Activated CD8-positive, alpha-beta memory T cell treated with anti-CD3 and anti-CD28 coated beads for 36 hours (primary cell): ENCODE measurements at regions not wholly inside any gene's neighbourhood (a gene's known extent, or its start where the extent isn't known, plus 50 kb on each side); places are given as distances from the start of the nearest gene placed in this dataset.

Experiments
- CTCF ChIA-PET: fragments of 350-600 bp; sonication (Branson Sonifier 250); formaldehyde crosslinking; loops from one replicate; lab custom pipeline; 2021; ENCODE audit warnings: antibody characterized with exemption; lab: Charles Lee
- POLR2A ChIA-PET: fragments of 350-600 bp; sonication (Branson Sonifier 250); formaldehyde crosslinking; loops from one replicate; lab custom pipeline; 2021; ENCODE audit warnings: antibody characterized with exemption; lab: Charles Lee

DNA sequence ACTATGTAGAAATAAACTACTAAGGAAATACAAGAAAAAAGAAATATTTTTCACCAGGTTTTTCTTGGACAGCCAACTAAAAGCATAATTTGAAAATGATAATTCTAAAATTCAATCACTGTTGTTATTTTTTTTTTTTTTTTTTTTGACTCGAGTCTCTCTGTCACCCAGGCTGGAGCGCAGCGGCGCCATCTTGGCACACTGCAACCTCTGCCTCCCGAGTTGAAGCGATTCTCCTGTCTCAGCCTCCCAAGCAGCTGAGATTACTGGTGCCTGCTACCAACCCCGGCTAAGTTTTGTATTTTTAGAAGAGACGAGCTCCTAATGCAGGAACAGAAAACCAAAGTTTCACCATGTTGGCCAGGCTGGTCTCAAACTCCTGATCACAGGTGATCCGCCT, 122.3 kb upstream of the UGT8 start:
- ChIA-PET POLR2A (no interaction called here), CTCF (no interaction called here)

- ChIA-PET POLR2A (no interaction called here), CTCF (no interaction called here)
Observed at GRCh38 chr4:114479595-114479994, 119.0 kb upstream of the UGT8 start.

DNA sequence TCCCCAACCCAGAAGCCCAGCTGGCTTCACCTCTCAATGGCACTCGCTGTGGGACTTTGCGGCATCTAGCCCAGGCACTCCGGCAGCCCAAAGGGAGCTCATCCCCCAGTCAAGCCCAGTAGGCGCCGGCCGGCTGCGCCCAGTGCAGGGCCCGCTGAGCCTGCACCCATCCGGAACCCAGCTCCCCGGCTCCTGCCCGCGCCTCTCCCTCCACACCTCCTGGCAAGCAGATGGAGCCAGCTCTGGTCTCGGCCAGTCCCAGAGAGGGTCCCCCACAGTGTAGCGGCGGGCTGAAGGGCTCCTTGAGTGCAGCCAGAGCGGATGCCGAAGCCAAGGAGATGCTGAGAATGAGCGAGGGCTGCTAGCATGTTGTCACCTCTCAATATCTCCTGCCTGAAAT, 116.8 kb upstream of the UGT8 start:
- CTCF ChIA-PET = no interaction called here
- POLR2A ChIA-PET = no interaction called here

DNA sequence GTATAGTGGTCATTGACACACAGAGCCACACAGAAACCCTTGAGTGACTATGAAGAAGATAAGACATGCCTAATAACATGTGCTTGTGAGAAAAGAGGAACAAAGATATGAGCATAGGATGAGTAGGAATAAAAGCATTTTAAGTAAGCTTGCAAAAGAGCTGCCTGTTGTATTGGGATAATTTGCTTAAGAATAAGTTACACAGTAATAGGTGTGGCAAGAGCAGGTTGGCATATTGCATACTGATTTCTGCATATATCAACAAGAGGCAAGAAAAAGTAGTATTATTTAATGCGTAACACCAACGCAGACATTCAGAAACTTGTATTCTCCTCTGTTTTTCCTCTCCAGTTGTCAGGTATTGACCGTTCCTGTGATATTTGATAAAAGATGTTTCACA, 111.5 kb upstream of the UGT8 start:
- ChIA-PET CTCF (no interaction called here), POLR2A (no interaction called here)

DNA sequence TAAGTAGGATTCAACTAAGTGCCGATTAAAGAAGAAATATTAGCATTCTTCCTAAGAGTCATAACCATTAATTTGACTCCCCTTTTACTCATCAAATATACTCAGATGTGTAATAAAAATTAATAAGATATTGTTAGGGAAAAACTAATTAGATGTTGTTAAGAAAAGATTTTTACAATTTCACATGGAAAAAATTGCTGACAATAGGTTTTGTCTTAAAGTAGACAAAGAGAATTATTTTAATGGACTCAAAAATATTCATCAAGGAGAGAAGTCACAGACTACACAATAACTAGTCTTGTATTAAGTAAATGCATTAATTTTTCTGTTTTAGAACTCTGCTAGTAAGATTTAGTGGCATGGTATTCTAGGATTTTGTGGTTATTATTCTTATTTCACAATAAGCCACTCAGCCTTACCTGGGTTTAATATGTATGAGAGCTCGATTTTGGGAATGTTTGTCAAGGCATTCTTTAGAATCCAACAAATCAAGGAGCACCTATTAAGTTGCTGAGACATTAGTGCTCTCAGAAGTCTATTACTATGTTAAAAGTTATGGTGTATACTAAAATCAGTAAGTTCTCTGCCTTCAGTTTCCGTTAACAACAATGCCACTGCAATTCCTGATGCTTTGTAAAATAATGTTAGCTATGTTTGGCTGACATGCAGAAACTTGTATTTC, 110.2 kb upstream of the UGT8 start:
- POLR2A ChIA-PET = no interaction called here
- CTCF ChIA-PET = no interaction called here

DNA sequence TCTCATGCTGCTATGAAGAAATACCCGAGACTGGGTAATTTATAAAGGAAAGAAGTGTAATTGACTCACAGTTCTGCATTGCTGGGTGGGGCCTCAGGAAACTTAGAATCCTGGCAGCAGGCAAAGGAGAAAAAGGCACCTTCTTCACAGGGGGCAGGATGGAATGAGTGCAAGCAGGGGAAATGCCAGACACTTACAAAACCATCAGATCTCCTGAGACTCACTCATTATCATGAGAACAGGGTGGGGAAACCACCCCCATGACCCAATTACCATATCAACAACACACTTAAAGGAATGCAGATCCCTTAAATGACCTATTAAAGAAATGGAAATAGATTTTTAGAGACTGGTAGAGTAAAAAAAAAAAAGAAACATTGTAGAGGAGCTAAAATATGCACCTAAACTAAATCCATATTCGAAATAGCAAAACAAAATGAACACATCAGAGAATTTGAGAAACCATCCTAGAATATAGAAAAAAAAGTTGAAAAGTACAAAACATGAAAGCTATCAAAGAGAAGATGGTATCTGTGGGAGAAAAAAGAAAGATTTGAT, 104.3 kb upstream of the UGT8 start:
- CTCF ChIA-PET = no interaction called here
- POLR2A ChIA-PET = no interaction called here

GRCh38 chr4:114495471-114495928, 103.1 kb upstream of the UGT8 start:
- ChIA-PET CTCF (no interaction called here), POLR2A (no interaction called here)

- ChIA-PET CTCF (no interaction called here), POLR2A (no interaction called here)
Observed at GRCh38 chr4:114497116-114497515, 101.5 kb upstream of the UGT8 start.

DNA sequence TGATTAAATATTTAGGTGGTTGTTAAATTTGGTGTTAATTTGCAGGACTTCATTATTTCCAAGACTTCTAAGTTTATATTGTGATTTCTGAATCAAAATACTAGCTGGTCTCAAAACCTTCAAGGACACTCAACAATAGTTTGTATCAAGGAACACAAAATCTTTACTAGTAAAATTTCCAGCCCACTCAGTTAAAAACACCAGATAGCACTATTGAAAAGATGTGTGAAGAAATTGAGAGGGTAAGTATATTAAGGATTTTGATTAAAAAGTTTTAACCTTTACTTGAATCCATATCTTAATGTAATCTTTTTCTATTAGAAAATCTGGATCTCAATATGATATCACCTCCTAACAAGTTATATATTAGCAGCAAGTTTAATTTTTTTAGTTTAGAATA, 89.3 kb upstream of the UGT8 start:
- ChIA-PET POLR2A (no interaction called here), CTCF (no interaction called here)

GRCh38 chr4:114512595-114513295, 85.9 kb upstream of the UGT8 start:
- CTCF ChIA-PET = no interaction called here
- POLR2A ChIA-PET = no interaction called here

DNA sequence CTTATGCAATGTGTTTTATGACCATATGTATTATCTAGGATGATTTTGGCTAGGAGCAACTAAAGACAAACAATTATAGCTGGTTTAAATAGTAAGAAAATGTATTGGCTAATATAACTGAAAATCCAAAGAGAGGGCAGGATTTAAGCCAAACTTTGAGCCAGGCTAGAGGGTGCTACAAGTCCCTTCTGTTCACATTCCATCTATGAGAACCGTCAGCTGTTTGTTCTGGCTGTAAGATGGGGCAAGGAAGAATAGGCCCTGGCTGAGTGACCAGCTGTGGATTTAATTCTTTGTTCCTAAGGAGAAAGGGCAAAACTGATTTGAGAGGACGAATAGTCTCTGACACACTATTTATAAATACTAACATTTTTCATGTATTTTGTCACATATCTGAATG, 79.2 kb upstream of the UGT8 start:
- ChIA-PET POLR2A (no interaction called here), CTCF (no interaction called here)

DNA sequence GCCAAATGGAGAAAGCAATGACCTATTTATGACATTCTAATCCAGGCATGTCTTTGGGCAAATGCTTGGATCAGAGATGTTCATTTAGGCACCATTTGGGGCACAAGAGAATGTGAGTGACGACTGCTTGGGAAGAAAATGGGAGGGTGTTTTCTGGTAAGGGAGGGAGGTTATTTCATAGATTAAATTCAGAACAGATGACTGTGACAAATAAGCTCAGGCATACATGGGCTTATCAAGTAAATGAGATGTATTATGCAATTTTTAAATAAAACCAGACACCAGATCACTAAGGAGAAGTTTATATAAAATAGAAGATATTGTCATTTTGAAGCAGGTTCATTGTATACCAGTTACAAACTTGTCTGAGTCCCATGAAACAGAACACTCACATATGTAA, 71.4 kb upstream of the UGT8 start:
- ChIA-PET POLR2A (no interaction called here), CTCF (no interaction called here)

GRCh38 chr4:114527637-114528036, 71.0 kb upstream of the UGT8 start:
- ChIA-PET POLR2A (no interaction called here), CTCF (no interaction called here)

DNA sequence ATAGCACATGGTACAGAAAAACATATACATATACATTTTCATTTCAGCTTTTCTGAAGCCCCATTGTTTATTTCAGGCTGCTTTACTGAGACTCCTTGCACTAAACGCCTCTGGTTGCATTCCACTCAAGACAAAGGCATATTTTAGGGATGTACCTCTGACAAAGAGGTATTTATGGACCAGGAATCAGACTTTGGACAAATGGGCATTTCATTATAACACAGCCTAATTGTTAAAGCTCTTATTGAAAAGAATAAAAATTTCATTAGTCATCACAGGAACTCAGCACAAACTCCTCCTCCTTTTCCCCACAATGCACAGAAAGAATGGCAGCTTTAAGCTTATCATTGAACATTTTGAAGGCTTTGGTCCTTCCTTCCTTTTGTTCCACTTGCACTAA, 62.9 kb upstream of the UGT8 start:
- ChIA-PET CTCF (no interaction called here), POLR2A (no interaction called here)

DNA sequence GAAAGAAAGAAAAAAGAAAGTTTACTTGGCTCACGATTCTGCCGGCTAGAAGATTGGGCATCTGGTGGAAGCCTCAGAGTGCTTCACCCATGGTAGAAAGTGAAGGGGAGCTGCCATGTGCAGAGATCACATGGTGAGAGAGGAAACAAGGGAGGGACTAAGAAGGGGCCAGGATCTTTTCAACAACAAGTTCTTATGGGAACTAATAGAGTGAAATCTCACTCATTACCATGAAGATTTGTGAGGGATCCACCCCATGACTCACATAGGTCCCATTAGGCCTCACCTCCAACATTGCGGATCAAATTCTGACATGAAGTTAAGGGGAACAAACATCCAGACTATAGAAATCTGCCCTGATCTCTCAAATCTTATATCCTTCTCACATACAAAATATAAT, 61.3 kb upstream of the UGT8 start:
- ChIA-PET POLR2A (no interaction called here), CTCF (no interaction called here)

DNA sequence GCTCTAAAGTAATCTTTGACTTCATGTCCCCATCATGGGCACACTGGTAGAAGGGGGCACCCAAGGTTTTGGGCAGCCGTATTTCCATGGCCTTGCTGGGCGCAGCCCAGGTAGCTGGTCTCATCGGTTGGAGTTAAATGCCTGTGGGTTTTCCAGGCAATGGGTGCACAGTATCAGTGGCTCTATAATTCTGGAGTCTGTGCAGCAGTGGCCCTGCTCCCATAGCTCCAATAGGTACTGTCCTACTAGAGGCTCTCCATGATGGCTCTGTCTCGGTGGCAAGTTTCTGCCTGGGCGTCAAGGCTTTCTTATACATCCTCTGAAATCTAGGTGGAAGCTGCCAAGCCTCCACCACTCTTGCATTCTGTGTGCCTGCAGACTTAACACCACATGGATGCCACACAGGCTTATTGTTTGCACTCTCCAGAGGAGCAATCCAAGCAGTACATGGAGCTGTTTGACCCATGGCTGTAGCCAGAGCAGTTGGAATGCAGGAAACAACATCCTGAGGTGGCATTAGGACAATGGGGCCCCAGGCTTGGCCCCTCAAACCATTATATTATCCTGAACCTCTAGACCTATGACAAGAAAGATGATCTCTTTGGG, 60.5 kb upstream of the UGT8 start:
- CTCF ChIA-PET = no interaction called here
- POLR2A ChIA-PET = no interaction called here

GRCh38 chr4:114539985-114540384, 58.6 kb upstream of the UGT8 start:
- CTCF ChIA-PET = no interaction called here
- POLR2A ChIA-PET = no interaction called here

DNA sequence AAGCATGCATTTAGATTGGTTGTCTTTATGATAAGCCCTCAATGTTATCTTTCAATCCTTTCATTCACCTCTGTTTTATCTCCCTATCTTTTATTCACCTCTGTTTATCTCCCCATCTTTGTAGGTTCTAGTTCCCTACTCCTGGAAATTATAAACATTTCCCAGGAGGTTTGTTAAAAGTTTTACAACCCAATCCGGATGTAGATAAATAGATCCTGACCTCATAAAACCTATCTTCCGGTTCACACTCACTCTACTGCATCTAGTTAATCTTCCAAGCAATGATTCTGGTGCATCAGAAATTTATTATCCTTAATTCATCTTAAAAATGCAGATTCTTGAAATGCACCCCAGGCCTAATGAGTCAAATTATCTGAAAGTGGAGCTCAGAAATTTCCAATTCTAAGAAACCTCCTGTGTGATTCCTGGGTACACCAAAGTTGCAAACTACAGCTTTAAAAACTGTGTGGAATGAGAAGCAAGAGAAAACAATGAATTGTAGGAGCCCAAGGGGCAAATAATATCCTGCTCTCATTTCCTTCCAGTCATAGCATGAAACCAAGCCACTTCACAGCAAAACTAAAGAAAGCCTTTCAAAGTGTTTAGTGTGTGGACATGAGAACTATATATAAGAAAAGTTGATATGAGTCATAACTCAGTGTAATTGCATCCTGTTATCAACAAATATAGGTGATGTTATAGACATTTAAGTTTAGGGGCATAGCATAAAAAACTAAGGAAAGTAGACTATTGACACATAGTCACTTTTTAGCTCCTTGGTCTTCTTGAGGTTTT, 51.1 kb upstream of the UGT8 start:
- ChIA-PET CTCF (no interaction called here), POLR2A (no interaction called here)
